KBM-7 (cell line): ENCODE measurements at regions not wholly inside any gene's neighbourhood (a gene's known extent, or its start where the extent isn't known, plus 50 kb on each side); places are given as distances from the start of the nearest gene placed in this dataset.

Experiments used
- DNase-seq: peaks from one replicate; pipeline ENCODE4 v3.0.0-alpha.2; 2015
- in situ Hi-C: fragments of 300-500 bp; cut with MboI; formaldehyde crosslinking; loops from 2 replicates; pipeline ENCODE4 v1.14.3; 2020; ENCODE audit warnings: low sequenced_read_pairs, low pct_unique_long_range_greater_than_20kb, mixed read lengths

DNA sequence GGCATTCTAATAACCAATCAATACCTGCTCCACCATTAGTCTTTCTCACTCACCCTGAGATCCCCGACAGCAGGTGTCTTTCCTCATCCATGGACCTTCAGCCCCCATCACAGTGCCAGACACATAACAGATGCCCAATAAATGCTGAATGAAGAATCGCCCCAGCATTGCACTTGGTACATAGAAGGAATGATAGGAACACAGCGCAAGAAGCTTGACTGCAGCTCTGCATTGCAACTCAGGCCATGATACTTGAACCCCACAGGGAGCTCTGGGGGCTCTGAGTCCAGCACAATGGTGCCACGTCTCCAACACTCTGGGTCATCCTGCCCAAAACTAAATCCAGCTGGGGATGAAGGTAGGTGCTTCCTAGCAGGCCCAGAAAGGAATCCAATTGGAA lies 355.0 kb upstream of the SLC30A5 start:
- no peak for DNase-seq
- in situ Hi-C loops = no loop called here

- in situ Hi-C loops = no loop called here
- no peak for DNase-seq
Observed at GRCh38 chr5:68739752-68740151, 354.1 kb upstream of the SLC30A5 start.

DNA sequence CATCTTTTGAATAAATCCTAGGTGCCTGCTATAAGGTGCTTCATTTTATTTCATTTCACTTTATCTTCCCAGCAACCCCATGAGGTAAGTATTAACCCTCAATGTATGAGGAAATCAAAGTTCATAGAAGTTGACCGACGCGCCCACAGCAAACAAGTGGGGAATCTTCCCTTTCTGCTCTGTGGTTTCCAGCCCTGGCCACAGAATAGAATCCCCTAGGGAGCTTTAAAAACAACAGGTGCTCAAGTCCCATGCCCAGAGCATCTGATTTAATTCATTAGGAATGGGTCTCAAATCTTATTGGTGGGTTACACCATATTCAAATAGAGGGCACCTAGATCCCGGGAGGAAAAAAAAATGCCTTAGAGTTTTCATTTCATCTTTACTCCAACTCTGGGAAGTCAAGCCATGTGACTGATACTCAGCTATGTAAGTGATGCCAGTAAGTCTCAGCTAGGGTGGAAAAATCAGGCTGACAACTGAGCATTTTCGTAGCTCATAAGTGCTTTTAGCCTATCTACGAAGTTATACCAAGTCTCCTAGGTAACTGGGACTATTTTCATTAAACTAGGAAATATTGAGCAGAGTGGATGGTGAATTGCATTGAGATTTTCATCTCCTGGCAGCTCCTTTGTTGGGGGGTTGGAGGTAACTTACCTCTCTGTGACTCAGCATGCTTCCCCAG lies 353.4 kb upstream of the SLC30A5 start:
- DNase-seq = no peak
- in situ Hi-C loops = no loop called here

DNA sequence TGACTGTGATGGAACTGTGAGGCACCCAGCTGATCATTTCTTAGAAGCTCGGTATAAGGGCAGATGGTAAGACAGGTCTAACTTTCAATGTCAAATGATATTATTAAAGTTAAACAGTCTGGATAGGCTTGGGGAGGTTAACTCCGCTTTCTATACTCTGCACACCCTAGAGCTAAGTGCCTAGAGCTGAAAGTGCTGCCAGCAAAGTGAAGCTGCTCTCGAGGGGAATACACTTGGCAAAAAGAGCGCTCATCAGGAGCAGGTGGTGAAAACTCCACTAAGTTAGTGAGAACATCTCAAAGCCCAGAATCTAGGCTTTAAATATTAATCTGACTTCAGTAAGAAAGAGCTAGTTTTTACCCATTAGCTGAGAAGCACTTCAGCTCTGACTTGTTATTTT lies 349.6 kb upstream of the SLC30A5 start:
- DNase-seq = no peak
- in situ Hi-C loops = no loop called here

GRCh38 chr5:68745448-68745847 lies 348.4 kb upstream of the SLC30A5 start:
- no peak for DNase-seq
- in situ Hi-C loops = no loop called here

GRCh38 chr5:68746220-68746619 lies 347.6 kb upstream of the SLC30A5 start:
- DNase-seq = no peak
- in situ Hi-C loops = no loop called here

- no peak for DNase-seq
- in situ Hi-C loops = no loop called here
Observed at GRCh38 chr5:68746643-68747420, 347.0 kb upstream of the SLC30A5 start.

- in situ Hi-C loops = no loop called here
- DNase-seq = no peak
Observed at GRCh38 chr5:68747521-68747920, 346.3 kb upstream of the SLC30A5 start.

- in situ Hi-C loops = no loop called here
- DNase-seq = no peak
Observed at GRCh38 chr5:68748101-68748500, 345.7 kb upstream of the SLC30A5 start.

DNA sequence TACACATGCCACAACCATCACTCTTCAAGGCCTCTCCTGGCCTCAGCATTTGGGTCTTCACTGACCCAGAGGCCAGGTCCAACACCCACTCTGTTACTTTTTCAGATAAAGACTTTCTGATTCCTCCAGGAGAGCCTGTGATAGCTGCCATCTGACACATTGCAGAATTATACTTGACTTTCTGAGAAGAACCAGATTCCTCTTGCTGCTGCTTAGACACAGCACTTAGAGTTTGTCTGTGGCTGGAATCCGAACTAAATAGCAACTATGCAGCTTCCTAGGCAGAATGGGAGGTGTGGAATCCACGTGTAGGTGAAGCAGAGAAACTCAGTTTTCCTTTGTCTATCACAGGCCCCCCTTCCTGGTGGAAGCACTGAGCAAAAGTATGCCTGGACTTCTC lies 344.7 kb upstream of the SLC30A5 start:
- no peak for DNase-seq
- in situ Hi-C loops = no loop called here

- in situ Hi-C loops = no loop called here
- DNase-seq = peak; percentile 82
Observed at GRCh38 chr5:68749631-68750030, 344.2 kb upstream of the SLC30A5 start.

DNA sequence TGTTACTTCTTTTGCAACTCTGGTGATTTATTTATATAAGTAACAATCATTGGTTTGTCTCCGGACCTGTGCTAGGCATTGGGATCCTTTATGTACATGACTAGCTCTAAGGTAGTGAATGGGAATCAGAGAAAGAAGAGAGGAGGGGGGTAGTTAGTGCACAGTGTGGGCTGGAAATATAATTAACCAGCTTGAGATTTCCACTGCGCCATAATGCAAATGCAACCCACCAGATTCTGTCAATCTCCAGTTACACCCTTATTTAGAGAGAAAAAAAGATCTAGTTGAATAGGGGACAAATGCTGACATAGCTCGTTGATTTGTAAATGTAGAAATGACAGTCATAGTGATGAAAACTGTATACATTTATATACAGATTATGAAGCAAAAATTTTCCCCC lies 342.2 kb upstream of the SLC30A5 start:
- in situ Hi-C loops = no loop called here
- no peak for DNase-seq

GRCh38 chr5:68754536-68754935 lies 339.3 kb upstream of the SLC30A5 start:
- in situ Hi-C loops = no loop called here
- no peak for DNase-seq

DNA sequence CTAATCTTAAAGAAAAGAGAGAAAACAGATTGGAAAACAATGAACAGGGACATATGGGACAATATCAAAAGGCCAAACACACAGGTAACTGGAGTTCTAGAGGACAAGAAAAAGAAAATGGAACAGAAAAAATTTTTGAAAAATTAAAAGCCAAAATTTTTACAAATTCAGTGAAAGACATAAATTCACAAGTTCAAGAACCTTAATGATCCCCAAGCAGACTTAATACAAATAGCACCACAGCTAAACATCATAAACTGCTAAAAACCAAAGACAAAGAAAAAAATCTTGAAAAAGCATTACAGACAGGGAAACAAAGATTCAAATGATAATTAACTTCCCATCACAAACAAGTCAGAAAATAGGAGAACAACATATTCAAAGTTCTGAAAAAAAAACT lies 338.5 kb upstream of the SLC30A5 start:
- no peak for DNase-seq
- in situ Hi-C loops = no loop called here

GRCh38 chr5:68757006-68757405 lies 336.8 kb upstream of the SLC30A5 start:
- DNase-seq = peak; percentile 16
- in situ Hi-C loops = no loop called here

DNA sequence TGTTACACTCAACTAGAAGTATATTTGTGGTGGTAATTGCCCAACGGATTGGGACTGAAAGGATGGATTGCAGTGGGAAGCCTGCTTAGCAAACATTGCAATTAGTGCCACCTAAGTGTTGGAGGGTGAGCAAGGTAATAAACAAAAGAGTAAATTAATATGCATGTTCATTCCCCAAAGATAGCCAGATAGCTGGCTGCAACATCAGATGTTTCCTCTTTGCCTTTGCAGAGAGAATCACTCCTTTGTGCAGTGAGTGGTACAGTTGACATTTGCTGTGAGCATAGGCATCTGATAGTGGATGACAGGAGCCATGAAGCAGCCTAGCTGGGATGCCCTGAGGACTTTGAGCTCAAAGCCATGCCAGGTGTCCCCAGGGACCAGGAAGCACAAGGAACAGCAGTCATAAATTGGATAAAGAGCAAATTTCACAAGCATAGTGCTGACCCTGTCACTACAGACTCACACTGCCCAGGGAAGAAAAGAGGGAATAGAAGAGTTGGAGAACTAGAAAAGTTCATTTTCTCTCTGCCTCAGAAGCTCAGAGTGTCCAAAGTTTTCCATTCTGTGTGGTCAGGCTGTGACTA lies 336.1 kb upstream of the SLC30A5 start:
- in situ Hi-C loops = no loop called here
- no peak for DNase-seq

- no peak for DNase-seq
- in situ Hi-C loops = no loop called here
Observed at GRCh38 chr5:68759593-68759992, 334.2 kb upstream of the SLC30A5 start.

GRCh38 chr5:68762201-68762600 lies 331.6 kb upstream of the SLC30A5 start:
- DNase-seq = no peak
- in situ Hi-C loops = no loop called here

GRCh38 chr5:68766952-68767464 lies 326.8 kb upstream of the SLC30A5 start:
- in situ Hi-C loops = no loop called here
- no peak for DNase-seq

DNA sequence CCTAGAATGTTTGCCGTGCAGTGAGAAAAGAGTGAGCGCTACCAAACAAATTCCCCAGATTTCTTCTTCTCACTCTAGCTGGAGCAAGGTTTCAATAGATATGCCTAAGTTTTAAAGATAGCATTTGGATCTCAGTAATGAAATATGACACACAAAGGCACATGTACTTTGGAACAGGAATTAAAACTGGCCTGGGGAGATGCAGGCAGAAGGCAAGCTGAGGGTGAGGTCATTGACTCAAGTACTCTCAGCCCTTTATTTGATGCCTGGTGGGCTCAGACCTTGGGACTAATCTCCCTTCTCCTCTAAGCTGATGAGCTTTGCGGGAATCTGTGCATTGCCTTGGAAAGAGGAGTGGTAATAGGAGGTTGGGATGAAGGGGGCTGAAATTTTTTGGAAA lies 323.3 kb upstream of the SLC30A5 start:
- in situ Hi-C loops = no loop called here
- DNase-seq = no peak
